ENCODE measurements at regions not wholly inside any gene's neighbourhood (a gene's known extent, or its start where the extent isn't known, plus 50 kb on each side); places are given as distances from the start of the nearest gene placed in this dataset.

DNA sequence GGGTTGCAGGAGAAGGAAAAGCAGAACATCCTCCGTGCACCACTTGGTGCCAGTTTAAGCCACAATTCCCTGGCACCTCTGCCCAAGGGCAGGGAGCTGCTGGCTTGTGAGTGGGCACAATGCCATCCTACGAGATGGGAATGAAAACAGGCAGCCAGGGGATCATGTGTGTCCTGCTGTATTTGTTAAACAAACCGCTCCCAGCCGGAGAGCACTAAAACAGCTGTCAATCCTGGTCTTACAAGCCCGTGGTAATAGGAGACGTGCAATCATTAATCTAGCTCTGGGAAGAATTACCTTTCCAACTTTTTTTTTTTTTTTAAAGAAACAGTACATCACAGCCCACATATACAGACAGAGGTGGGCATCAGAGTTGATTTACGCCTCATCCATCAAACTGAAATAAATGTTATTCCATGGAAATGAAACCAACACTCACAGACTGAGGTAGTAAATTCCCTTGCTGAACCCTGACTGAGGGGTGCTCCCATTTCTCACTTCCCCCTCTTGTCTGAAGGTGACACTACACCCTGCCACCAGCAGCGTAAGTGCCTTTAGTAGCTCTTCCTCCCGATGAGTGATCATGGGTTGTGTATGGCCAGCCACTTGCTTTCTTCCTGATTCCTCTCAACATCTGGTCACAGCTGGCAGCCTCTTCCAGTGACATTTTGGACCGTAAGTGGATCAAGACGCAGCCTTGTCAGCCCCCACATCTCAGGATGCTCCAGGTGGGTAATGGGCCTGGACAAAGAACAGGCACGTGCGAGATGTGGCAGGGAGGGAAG lies 143.8 kb downstream of the TEX36 start:
- intact Hi-C loops (cut with DNase I) = no loop called here
- H3K27ac ChIP-seq = no peak overlapping the region
- WGBS, 4 donors = 43 to 46% (median 43%) methylated on average over 13 of the region's 13 CpGs
- TF ChIP-seq, protein P1, sequence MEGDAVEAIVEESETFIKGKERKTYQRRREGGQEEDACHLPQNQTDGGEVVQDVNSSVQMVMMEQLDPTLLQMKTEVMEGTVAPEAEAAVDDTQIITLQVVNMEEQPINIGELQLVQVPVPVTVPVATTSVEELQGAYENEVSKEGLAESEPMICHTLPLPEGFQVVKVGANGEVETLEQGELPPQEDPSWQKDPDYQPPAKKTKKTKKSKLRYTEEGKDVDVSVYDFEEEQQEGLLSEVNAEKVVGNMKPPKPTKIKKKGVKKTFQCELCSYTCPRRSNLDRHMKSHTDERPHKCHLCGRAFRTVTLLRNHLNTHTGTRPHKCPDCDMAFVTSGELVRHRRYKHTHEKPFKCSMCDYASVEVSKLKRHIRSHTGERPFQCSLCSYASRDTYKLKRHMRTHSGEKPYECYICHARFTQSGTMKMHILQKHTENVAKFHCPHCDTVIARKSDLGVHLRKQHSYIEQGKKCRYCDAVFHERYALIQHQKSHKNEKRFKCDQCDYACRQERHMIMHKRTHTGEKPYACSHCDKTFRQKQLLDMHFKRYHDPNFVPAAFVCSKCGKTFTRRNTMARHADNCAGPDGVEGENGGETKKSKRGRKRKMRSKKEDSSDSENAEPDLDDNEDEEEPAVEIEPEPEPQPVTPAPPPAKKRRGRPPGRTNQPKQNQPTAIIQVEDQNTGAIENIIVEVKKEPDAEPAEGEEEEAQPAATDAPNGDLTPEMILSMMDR (IDR thresholded peaks at IDR 0.05) = no peak
- no peak for TF ChIP-seq POLR2A (IDR thresholded peaks at IDR 0.05)
- H3K27me3 ChIP-seq = peaks cover 0 to 2% (median 0%) of the 10 kb centered on the region in 9 donors
- H3K4me3 ChIP-seq = peak overlapping the region in 2 of 12 donors; percentile 15 to 23
- DNase-seq (peak in 4 of 5 donors; percentile 32 to 64 (median 41)), ATAC-seq (peak; percentile 59 to 83 (median 76))
- H3K36me3 ChIP-seq = no peaks in the 10 kb centered on the region
- H3K9me3 ChIP-seq = no peaks in the 10 kb centered on the region
- H3K4me1 ChIP-seq = no peaks in the 10 kb centered on the region

- intact Hi-C loops (cut with DNase I) = no loop called here
- WGBS, 4 donors = 85 to 93% (median 92%) methylated on average over 4 of the region's 4 CpGs
- no peak for TF ChIP-seq POLR2A (IDR thresholded peaks at IDR 0.05)
- TF ChIP-seq, protein P1 (IDR thresholded peaks at IDR 0.05) = no peak
- Histone ChIP-seq H3K36me3 (no peaks in the 10 kb centered on the region), H3K27me3 (peaks cover 0 to 7% (median 0%) of the 10 kb centered on the region in 9 donors), H3K27ac (no peak overlapping the region), H3K4me1 (no peaks in the 10 kb centered on the region), H3K4me3 (no peak overlapping the region), H3K9me3 (no peaks in the 10 kb centered on the region)
- DNase-seq = no peak
- no peak for ATAC-seq
Measured at GRCh38 chr10:125536236-125536635, 146.7 kb downstream of the TEX36 start.

GRCh38 chr10:125535559-125535958 lies 147.4 kb downstream of the TEX36 start:
- DNase-seq (no peak), ATAC-seq (no peak)
- intact Hi-C loops (cut with DNase I) = no loop called here
- H3K9me3 ChIP-seq = no peaks in the 10 kb centered on the region
- H3K4me3 ChIP-seq = no peak overlapping the region
- H3K27ac ChIP-seq = no peak overlapping the region
- WGBS, 4 donors = 80 to 85% (median 84%) methylated on average over 8 of the region's 8 CpGs
- peaks cover 0 to 13% (median 0%) of the 10 kb centered on the region in 9 donors for H3K27me3 ChIP-seq
- no peaks in the 10 kb centered on the region for H3K4me1 ChIP-seq
- no peak for TF ChIP-seq POLR2A (IDR thresholded peaks at IDR 0.05)
- H3K36me3 ChIP-seq = no peaks in the 10 kb centered on the region

DNA sequence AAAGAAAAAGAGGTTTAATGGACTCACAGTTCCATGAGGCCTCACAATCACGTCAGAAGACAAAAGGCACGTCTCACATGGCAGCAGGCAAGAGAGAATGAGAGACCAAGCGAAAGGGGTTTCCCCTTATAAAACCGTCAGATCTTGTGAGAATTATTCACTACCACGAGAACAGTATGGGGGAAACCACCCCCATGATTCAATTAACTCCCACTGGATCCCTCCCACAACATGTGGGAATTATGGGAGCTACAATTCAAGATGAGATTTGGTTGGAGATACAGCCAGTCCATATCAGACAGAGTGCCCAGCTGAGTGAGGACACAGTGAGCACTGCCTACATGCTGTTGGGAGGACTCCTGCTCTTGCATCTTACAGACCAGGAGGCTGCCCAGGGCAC lies 148.4 kb downstream of the TEX36 start:
- DNase-seq (no peak), ATAC-seq (no peak)
- WGBS, 4 donors = 63 to 76% (median 68%) methylated on average over 5 of the region's 5 CpGs
- TF ChIP-seq, protein P1 (IDR thresholded peaks at IDR 0.05) = no peak
- no peak for TF ChIP-seq POLR2A (IDR thresholded peaks at IDR 0.05)
- Histone ChIP-seq H3K4me3 (no peak overlapping the region), H3K9me3 (no peaks in the 10 kb centered on the region), H3K4me1 (no peaks in the 10 kb centered on the region), H3K27ac (no peak overlapping the region), H3K27me3 (peaks cover 0 to 19% (median 0%) of the 10 kb centered on the region in 9 donors), H3K36me3 (no peaks in the 10 kb centered on the region)
- intact Hi-C loops (cut with DNase I) = no loop called here
